ENCODE measurements at regions not wholly inside any gene's neighbourhood (a gene's known extent, or its start where the extent isn't known, plus 50 kb on each side); places are given as distances from the start of the nearest gene placed in this dataset.

DNA sequence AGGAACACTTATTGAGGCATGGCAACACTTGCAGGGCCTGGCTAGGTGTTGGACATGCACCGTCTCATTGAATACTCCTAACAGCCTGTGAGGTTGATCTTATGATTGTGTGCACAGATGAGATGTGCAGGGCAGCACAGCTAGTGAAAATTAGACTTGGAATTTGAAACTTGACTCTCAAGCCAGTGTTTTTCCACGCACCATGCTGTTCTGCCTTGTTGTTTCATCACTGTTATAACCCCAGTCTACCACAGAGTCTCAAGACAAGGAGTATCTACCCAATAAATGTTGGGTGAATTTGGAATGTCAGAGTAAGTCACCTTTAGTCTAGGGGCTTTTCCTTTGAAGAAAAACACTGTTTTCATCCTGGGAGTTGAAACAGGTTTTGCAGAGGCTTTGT, 55.8 kb upstream of the LRIG3 start:
- TF ChIP-seq CTCF (IDR thresholded peaks at IDR 0.05) = no peak
